ENCODE measurements at regions not wholly inside any gene's neighbourhood (a gene's known extent, or its start where the extent isn't known, plus 50 kb on each side); places are given as distances from the start of the nearest gene placed in this dataset.

DNA sequence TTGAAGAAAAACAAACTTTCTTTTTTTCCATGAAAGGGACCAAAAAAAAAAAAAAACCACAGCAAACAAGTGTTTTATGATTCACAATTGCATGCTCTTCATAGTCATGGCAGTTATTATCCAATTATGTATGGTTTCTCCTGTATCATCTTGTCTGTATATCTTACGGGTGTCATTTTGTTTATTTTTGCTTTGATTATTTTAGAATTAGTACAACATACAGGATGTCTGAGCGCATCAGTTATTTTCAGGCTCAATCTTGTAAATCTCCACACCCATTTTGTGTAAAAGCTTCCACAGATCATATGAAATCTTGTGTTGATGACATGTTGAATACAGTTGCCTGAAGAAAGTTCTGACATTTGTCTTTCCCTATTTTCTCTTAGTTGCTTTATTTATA is 280.3 kb downstream of the KLF5 start:
- Histone ChIP-seq H3K9me3 (ENCODE audit: low read depth) (no peaks in the 10 kb centered on the region), H3K27me3 (no peaks in the 10 kb centered on the region), H3K4me1 (ENCODE audit: low read depth) (no peaks in the 10 kb centered on the region), H3K27ac (no peak overlapping the region), H3K4me3 (no peak overlapping the region), H3K36me3 (no peaks in the 10 kb centered on the region)
- no peak for DNase-seq (ENCODE audit: low read depth in 1 of 2, low spot score in 1 of 2)
- TF ChIP-seq, protein P1, sequence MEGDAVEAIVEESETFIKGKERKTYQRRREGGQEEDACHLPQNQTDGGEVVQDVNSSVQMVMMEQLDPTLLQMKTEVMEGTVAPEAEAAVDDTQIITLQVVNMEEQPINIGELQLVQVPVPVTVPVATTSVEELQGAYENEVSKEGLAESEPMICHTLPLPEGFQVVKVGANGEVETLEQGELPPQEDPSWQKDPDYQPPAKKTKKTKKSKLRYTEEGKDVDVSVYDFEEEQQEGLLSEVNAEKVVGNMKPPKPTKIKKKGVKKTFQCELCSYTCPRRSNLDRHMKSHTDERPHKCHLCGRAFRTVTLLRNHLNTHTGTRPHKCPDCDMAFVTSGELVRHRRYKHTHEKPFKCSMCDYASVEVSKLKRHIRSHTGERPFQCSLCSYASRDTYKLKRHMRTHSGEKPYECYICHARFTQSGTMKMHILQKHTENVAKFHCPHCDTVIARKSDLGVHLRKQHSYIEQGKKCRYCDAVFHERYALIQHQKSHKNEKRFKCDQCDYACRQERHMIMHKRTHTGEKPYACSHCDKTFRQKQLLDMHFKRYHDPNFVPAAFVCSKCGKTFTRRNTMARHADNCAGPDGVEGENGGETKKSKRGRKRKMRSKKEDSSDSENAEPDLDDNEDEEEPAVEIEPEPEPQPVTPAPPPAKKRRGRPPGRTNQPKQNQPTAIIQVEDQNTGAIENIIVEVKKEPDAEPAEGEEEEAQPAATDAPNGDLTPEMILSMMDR (IDR thresholded peaks at IDR 0.05; ENCODE audit: low read depth, low read length), result no peak

DNA sequence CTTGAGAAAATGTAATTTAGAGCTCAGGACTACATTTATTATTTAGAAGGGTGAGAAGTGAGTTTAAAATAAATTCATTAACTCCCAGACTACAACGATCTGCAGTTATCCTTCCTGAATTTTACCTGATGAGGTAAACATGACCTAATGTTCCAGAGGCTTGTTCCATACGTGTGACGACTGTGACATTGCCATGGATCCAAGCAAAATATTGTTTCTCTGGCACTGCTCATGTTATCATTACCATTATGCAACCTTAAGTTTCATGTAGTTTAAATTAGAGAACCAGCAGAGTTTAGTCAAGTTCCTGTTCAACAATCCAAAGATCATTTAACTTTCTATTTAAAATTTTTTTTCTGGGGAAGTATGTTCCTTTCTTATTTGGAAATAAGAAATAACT is 279.6 kb downstream of the KLF5 start:
- no peaks in the 10 kb centered on the region for H3K36me3 ChIP-seq
- H3K27ac ChIP-seq, result no peak overlapping the region
- no peaks in the 10 kb centered on the region for H3K27me3 ChIP-seq

DNA sequence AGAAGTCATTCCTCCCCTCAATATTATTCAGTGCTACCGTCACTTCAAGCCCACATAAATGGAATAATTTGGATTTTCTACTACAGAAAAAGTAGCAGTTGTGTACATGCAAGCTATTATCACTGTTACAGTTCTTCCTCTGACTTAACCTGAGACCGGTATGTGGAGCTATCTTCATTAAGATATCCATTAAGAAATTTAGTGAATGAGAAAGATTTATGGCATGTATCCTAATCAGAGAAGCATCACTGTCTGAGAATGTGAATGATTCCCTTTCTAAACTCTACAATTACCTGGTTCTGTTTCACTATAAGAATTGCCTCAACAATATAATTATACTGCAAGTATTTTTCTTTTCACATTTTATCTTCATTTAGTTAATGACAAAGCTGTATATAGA is 278.7 kb downstream of the KLF5 start:
- H3K27me3 ChIP-seq, result no peaks in the 10 kb centered on the region
- no peaks in the 10 kb centered on the region for H3K36me3 ChIP-seq
- no peak overlapping the region for H3K4me3 ChIP-seq
- no peaks in the 10 kb centered on the region for H3K4me1 ChIP-seq (ENCODE audit: low read depth)
- TF ChIP-seq, protein P1 (IDR thresholded peaks at IDR 0.05; ENCODE audit: low read depth, low read length), result no peak
- no peaks in the 10 kb centered on the region for H3K9me3 ChIP-seq (ENCODE audit: low read depth)
- no peak for DNase-seq (ENCODE audit: low read depth in 1 of 2, low spot score in 1 of 2)
- H3K27ac ChIP-seq, result no peak overlapping the region

More for the DNA sequence above, 279.6 kb downstream of the KLF5 start:
- no peak overlapping the region for H3K4me3 ChIP-seq
- no peaks in the 10 kb centered on the region for H3K4me1 ChIP-seq (ENCODE audit: low read depth)
- peak in 1 of 2 donors; percentile 61 for DNase-seq (ENCODE audit: low read depth in 1 of 2, low spot score in 1 of 2)
- H3K9me3 ChIP-seq (ENCODE audit: low read depth), result no peaks in the 10 kb centered on the region
- TF ChIP-seq, protein P1 (IDR thresholded peaks at IDR 0.05; ENCODE audit: low read depth, low read length), result no peak

DNA sequence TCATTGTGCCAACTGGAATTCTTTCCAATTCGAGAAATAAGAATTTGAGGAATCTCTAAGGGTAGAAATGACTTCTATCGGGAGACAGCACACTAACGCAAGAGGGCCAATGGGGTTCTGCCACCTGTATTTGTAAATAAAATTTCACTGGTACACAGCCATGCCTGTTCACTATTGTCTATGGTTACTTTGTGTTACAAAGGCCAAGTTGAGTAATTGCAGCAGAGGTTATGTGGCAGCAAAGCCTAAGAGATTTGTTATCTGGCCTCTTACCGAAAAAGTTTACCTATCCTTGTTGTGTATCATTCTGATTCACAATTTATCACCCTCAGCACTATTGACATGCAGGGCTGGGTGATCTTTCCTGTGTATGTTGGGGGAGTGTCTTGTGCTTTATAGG is 278.0 kb downstream of the KLF5 start:
- no peak for DNase-seq (ENCODE audit: low read depth in 1 of 2, low spot score in 1 of 2)
- Histone ChIP-seq H3K27me3 (no peaks in the 10 kb centered on the region), H3K4me1 (ENCODE audit: low read depth) (no peaks in the 10 kb centered on the region), H3K36me3 (no peaks in the 10 kb centered on the region), H3K9me3 (ENCODE audit: low read depth) (no peaks in the 10 kb centered on the region), H3K27ac (no peak overlapping the region), H3K4me3 (no peak overlapping the region)
- TF ChIP-seq, protein P1 (IDR thresholded peaks at IDR 0.05; ENCODE audit: low read depth, low read length), result no peak

DNA sequence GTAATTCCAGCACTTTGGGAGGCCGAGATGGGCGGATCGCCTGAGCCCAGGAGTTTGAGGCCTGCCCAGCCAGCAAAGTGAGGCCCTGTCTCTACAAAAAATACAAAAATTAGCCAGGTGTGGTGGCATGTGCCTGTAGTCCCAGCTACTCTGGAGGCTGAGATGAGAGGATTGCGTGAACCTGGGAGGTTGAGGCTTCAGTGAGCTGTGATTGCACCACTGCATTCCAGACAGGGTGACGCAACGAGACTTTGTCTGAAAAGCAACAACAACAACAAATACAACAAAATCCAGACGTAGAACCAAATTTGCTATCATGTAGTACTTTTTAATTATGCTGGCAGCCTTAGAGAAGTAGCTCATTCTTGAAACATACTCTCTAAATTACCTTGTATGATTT is 277.1 kb downstream of the KLF5 start:
- no peak overlapping the region for H3K4me3 ChIP-seq
- no peak overlapping the region for H3K27ac ChIP-seq
- no peaks in the 10 kb centered on the region for H3K36me3 ChIP-seq
- DNase-seq (ENCODE audit: low read depth in 1 of 2, low spot score in 1 of 2), result no peak
- TF ChIP-seq, protein P1 (IDR thresholded peaks at IDR 0.05; ENCODE audit: low read depth, low read length), result no peak
- H3K27me3 ChIP-seq, result no peaks in the 10 kb centered on the region
- no peaks in the 10 kb centered on the region for H3K9me3 ChIP-seq (ENCODE audit: low read depth)
- H3K4me1 ChIP-seq (ENCODE audit: low read depth), result no peaks in the 10 kb centered on the region

DNA sequence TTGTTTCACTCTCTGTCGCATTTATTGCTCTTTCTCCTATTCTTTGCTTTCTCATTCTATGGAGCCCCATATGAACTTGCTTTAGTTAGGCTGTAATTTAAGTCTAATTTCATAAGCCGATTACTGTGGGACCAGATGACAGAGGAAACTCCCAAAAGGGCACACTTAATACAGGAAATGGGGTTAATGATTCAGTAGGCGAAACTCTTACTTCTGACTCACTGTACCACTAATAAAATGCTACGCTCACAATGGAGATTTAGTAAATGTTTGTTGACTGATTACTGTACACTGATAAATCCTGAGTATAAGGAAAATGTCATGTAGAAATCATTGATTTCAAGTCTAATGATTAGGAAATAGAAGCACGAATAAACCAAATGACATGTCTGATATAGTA is 276.4 kb downstream of the KLF5 start:
- H3K27ac ChIP-seq, result no peak overlapping the region
- no peaks in the 10 kb centered on the region for H3K36me3 ChIP-seq
- H3K9me3 ChIP-seq (ENCODE audit: low read depth), result no peaks in the 10 kb centered on the region
- H3K27me3 ChIP-seq, result no peaks in the 10 kb centered on the region
- TF ChIP-seq, protein P1 (IDR thresholded peaks at IDR 0.05; ENCODE audit: low read depth, low read length), result no peak
- DNase-seq (ENCODE audit: low read depth in 1 of 2, low spot score in 1 of 2), result peak in 1 of 2 donors; percentile 48
- no peaks in the 10 kb centered on the region for H3K4me1 ChIP-seq (ENCODE audit: low read depth)
- no peak overlapping the region for H3K4me3 ChIP-seq

Measured in cardiac muscle cell (in vitro differentiated cells and primary cell).